Fibroblast of skin of right quadriceps (primary cell): ENCODE measurements at regions not wholly inside any gene's neighbourhood (a gene's known extent, or its start where the extent isn't known, plus 50 kb on each side); places are given as distances from the start of the nearest gene placed in this dataset.

Experiments used
- DNase-seq: peaks from one replicate; pipeline ENCODE4 v3.0.0-alpha.2; 2013

- DNase-seq, result no peak
Observed at GRCh38 chr7:156475179-156475578, 165.4 kb upstream of the RNF32 start.

- peak; percentile 2 for DNase-seq
Observed at GRCh38 chr7:156474241-156474743, 166.3 kb upstream of the RNF32 start.

DNA sequence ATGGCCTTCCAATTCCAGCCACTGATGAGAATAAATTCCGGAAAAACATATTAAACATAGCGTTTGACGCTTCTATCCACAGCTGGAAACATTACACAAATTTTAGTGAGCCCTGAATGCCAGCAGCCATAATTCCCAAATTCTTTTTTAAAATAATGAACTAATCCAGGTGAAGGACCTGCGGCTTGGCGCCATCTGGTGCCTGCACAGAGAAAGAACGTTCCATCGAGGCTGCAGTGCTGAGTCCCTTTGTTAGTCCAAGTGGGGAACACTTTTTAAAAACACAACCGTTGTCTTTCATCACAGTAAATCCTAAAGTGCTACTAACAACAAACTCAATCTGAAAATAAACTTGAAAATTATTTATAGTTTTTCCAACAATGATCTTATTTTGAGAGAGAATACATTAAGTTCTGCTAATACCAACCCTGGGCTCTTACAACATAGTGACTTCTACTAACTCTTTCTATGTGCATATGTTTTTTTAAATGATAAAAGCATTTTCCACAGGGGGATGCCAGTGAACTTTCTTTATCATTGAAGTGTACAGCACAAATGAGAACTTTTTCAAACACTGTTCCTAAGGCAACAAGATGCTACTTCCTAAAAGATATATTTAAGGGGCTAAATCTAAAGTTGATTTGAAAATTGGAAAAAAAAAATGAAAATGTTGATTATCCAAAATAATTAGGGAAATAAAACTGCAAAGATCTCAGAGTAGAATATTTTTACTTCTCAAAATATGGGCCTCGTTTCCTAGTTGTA, 166.9 kb upstream of the RNF32 start:
- peak; percentile 2 for DNase-seq

- DNase-seq, result no peak
Observed at GRCh38 chr7:156472267-156472666, 168.3 kb upstream of the RNF32 start.

- DNase-seq, result no peak
Observed at GRCh38 chr7:156470399-156471320, 169.9 kb upstream of the RNF32 start.

GRCh38 chr7:156466955-156467625, 173.5 kb upstream of the RNF32 start:
- no peak for DNase-seq

DNA sequence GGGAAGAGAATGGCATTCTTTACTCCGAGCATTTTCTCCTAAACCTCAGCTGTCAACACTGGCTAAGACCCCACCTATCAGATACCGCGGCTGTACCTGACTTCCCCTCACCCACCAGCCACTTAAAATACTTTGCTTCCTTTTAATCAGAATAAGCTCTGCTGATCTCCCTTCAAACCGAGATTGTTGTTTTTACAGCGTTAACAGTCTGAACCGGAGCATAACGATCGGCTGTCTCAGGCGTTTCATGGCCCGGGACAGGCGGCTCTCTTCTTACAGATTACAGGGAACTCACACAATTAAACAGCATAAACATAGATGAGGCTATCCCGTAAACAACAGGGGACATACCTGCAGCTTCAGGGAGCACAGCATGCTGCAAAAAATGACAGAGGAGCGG, 174.3 kb upstream of the RNF32 start:
- no peak for DNase-seq

DNA sequence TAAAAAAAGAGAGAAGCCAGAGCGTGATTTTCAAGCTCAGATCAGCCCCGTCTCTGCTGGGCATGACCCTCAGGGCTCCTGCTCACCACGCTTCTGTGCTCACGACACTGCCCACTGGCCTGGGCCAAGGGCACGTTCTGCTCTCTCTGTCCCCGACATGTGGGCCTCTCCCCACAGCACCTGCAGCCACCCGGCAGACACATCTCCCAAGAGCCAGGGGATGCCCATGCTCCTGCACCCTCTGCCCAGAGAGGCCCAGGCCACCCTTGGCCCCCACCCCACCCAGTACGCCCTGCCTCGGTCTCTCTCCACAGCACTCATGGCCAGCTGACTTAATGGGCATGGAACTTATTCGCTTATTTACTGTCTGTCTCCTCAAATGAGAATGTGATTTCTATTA, 175.4 kb upstream of the RNF32 start:
- no peak for DNase-seq

GRCh38 chr7:156464339-156464738, 176.2 kb upstream of the RNF32 start:
- DNase-seq, result no peak

- DNase-seq, result no peak
Observed at GRCh38 chr7:156463280-156463679, 177.3 kb upstream of the RNF32 start.

DNA sequence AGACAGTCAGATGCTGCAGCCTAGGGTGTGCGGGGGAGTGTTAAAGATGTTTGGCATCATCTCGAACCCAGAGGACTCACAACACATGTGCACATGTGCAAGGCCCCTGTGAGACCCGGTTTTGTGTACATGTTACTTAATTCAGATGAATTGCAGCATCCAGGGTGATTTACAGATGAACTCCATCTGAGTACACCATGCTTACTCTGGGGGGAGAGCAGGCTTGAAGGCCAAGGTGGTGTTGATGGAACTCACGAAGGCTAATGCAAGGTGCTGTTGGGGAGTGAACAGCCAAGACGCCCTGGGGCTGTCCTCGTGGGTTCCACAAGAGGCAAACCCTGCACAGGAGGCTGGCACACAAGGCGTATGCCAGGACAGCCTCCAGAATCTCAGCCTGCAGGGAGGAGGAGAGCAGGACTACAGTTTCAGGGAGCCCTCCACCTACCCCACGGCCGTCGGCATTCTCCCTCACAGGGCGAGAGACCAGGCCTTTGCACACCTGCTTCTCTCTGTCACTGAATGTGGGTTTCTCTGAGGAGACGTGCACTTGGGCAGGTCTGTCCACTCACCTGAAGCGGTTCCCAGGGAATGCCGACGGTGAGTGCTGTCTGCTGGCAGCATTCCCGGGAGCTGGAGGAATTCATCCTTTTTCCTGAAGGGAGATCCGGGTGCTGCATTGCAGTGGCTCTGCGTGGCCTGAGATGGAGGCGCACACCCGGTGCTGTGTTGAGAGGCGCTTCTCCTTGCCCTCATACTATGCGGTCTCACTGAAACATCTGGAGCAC, 178.5 kb upstream of the RNF32 start:
- DNase-seq, result no peak

DNA sequence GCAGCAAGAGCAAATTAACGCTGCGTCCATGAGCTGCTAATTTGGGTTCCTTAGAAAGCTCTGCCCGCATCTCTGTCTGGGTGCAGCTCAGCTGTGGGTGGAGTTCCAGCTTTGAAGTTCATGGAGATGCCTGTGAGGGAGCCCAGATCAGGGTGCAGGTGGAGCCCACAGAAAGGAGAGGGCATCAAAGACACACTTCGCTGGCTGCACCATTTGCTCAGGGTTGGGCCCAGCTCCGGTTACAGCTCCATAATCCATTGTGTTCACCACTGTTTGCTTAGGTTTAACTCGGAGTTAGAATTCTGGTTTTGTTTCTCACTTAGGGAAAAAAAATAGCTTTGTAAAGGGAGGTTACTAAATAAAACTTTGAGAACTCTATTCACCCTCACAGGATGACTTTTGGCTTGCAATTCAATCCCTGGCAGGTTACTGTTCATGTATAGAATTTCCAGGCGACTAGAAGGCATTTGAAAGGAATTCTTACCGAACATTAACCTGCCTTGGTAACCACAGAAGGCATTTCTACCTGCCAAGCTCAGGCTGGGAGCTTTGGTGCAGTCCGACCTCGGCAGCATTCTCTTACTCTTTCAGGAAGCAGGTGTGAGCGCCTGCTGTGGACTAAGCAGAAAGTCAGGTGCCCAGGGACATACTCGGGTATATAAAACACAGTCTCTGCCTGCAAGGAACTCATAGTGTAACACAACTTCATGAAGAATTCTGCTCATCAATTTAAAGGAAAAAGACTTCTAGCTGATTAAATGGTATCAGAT, 179.5 kb upstream of the RNF32 start:
- no peak for DNase-seq

- DNase-seq, result no peak
Observed at GRCh38 chr7:156459582-156459981, 181.0 kb upstream of the RNF32 start.

DNA sequence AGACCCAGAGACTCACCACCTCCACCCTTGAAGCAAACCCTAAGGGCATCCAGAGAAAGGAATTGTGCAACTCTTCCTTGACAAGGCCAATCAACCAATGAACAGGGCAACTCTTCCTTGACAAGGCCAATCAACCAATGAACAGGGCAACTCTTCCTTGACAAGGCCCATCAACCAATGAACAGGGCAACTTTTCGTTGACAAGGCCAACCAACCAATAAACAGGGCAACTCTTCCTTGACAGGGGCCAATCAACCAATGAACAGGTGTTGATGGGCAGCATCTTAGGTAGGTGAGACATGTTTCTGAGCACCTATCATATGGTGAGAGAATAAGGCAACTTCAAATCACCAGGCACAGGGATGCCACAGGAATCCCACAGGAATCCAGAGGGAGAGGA, 181.5 kb upstream of the RNF32 start:
- no peak for DNase-seq

- no peak for DNase-seq
Observed at GRCh38 chr7:156458011-156458410, 182.6 kb upstream of the RNF32 start.

- DNase-seq, result no peak
Observed at GRCh38 chr7:156456503-156457115, 184.0 kb upstream of the RNF32 start.

DNA sequence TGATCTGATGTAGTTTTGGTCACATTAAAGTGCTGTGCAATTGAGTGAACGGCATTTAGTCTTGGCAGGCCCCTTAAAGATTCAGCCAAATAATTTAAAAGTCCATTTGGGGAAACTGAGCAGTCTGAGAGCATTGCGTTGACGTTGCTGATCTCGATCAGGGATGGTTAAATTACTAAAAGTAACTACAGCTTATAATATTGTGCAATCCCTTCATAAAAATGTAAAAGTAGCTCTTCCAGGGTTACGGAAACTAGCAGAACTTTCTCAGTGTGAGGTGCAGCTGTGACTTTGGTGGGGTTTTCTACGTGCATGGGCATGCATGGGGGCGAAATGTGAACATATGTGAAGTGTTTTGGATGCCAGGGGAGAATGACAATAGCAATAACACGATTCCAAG, 184.5 kb upstream of the RNF32 start:
- no peak for DNase-seq

- DNase-seq, result no peak
Observed at GRCh38 chr7:156450473-156450872, 190.1 kb upstream of the RNF32 start.

GRCh38 chr7:156448918-156449317, 191.7 kb upstream of the RNF32 start:
- no peak for DNase-seq

DNA sequence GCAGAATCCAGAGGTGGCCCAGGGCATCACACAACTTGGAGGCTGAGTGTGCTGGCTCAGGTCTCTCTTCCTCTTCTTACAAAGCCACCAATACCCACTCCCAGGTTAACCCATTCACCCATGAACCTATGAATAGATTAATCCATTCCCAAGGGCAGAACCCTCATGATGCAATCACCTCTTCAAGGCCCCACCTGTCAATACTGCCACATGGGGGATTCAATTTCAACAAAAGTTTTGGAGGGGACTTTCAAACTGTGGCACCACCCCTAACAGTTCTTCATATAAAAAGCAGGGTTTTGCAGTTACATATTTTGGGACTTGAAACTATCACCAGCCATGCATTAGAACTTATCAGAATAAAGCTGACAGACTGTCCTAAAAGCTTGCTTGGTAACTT, 193.6 kb upstream of the RNF32 start:
- no peak for DNase-seq
